OCI-LY3 (cell line): ENCODE measurements at regions not wholly inside any gene's neighbourhood (a gene's known extent, or its start where the extent isn't known, plus 50 kb on each side); places are given as distances from the start of the nearest gene placed in this dataset.

Experiments used
- H2AFZ ChIP-seq: fragments of 200-600, 300-600 bp; shearing (Covaris generic); 2 replicates; pipeline ENCODE4 v1.6.0; 2014; ENCODE audit warnings: antibody characterized with exemption, low read depth, low read length
- H3K27ac ChIP-seq: fragments of 200-600, 300-600 bp; sonication (generic); 2 replicates; pipeline ENCODE4 v1.5.1; 2014; ENCODE audit warnings: mild to moderate bottlenecking, low read length, moderate library complexity, mixed read lengths
- H3K27me3 ChIP-seq: fragments of 200-600, 300-600 bp; sonication (generic); 2 replicates; pipeline ENCODE4 v1.6.1; 2014; ENCODE audit warnings: low read depth, low read length, mixed read lengths
- H3K36me3 ChIP-seq: fragments of 200-600, 300-600 bp; sonication (generic); replicated peaks from 2 replicates; pipeline ENCODE3; 2014; ENCODE audit warnings: low read depth, low read length, mixed read lengths
- H3K4me1 ChIP-seq: fragments of 300-600, 200-600 bp; sonication (generic); 2 replicates; pipeline ENCODE4 v1.6.1; 2014; ENCODE audit warnings: low read length, mixed read lengths
- H3K4me2 ChIP-seq: fragments of 200-600, 300-600 bp; sonication (generic); 2 replicates; pipeline ENCODE4 v1.6.1; 2014; ENCODE audit warnings: low read length, mixed read lengths
- H3K4me3 ChIP-seq: fragments of 300-600, 200-600 bp; sonication (generic); 2 replicates; pipeline ENCODE4 v1.5.1; 2014; ENCODE audit warnings: antibody characterized with exemption, mild to moderate bottlenecking, low read length, moderate library complexity
- H3K79me2 ChIP-seq: fragments of 300-600, 200-600 bp; shearing (Covaris generic); 2 replicates; pipeline ENCODE4 v1.6.1; 2014; ENCODE audit warnings: mild to moderate bottlenecking, low read length, mixed read lengths
- H3K9ac ChIP-seq: fragments of 300-600, 200-600 bp; shearing (Covaris generic); 2 replicates; pipeline ENCODE4 v1.6.0; 2014; ENCODE audit warnings: mild to moderate bottlenecking, low read length, moderate library complexity
- H3K9me3 ChIP-seq: fragments of 200-600, 300-600 bp; shearing (Covaris generic); 2 replicates; pipeline ENCODE4 v1.6.1; 2014; ENCODE audit warnings: low read length, mixed read lengths; ENCODE audit not compliant: insufficient read depth
- H4K20me1 ChIP-seq: fragments of 200-600, 300-600 bp; sonication (generic); 2 replicates; pipeline ENCODE4 v1.6.1; 2016; ENCODE audit warnings: low read length, mixed read lengths; ENCODE audit not compliant: insufficient read depth
- CTCF ChIP-seq: fragments of 200-600, 300-600 bp; sonication (generic); IDR thresholded peaks from 2 replicates; pipeline ENCODE4 v1.5.1; 2014; ENCODE audit warnings: antibody characterized with exemption, low read length, low read depth
- EZH2phosphoT487 ChIP-seq: fragments of 200-600 bp; shearing (Covaris generic); IDR thresholded peaks from 2 replicates; pipeline ENCODE4 v1.6.1; 2018; ENCODE audit warnings: antibody characterized with exemption, mixed run types, low read depth

- Histone ChIP-seq H3K36me3 (no peaks in the 10 kb centered on the region), H3K4me2 (no peak overlapping the region), H3K4me3 (no peak overlapping the region), H2AFZ (no peak overlapping the region), H4K20me1 (no peaks in the 10 kb centered on the region), H3K4me1 (no peaks in the 10 kb centered on the region), H3K27ac (no peak overlapping the region), H3K79me2 (no peaks in the 10 kb centered on the region), H3K27me3 (0 out of 2 replicates have a peak, but pooled peaks cover 3% of the 10 kb centered on the region), H3K9ac (no peak overlapping the region), H3K9me3 (peaks cover 4% of the 10 kb centered on the region; the same call in 1 of the 2 replicates)
- no peak for TF ChIP-seq EZH2phosphoT487
- TF ChIP-seq CTCF: no peak
Observed at GRCh38 chr4:152264106-152264505, 271.8 kb downstream of the FBXW7 start.

GRCh38 chr4:152259866-152260265 lies 276.0 kb downstream of the FBXW7 start:
- Histone ChIP-seq H2AFZ (no peak overlapping the region), H3K4me3 (no peak overlapping the region), H3K27me3 (no peaks in the 10 kb centered on the region), H3K9me3 (peaks cover 4% of the 10 kb centered on the region; the same call in 1 of the 2 replicates), H3K36me3 (no peaks in the 10 kb centered on the region), H3K79me2 (no peaks in the 10 kb centered on the region), H3K4me2 (no peak overlapping the region), H3K4me1 (peaks cover 12% of the 10 kb centered on the region), H3K9ac (no peak overlapping the region), H4K20me1 (no peaks in the 10 kb centered on the region), H3K27ac (no peak overlapping the region)
- TF ChIP-seq EZH2phosphoT487 (no peak), CTCF (no peak)

GRCh38 chr4:152258804-152259708 lies 276.8 kb downstream of the FBXW7 start:
- no peaks in the 10 kb centered on the region for H4K20me1 ChIP-seq
- no peak overlapping the region for H3K27ac ChIP-seq
- TF ChIP-seq CTCF (no peak), EZH2phosphoT487 (no peak)
- H2AFZ ChIP-seq: no peak overlapping the region
- H3K4me3 ChIP-seq: no peak overlapping the region
- peaks cover 12% of the 10 kb centered on the region for H3K4me1 ChIP-seq
- no peak overlapping the region for H3K9ac ChIP-seq
- no peaks in the 10 kb centered on the region for H3K36me3 ChIP-seq
- no peaks in the 10 kb centered on the region for H3K27me3 ChIP-seq
- peaks cover 4% of the 10 kb centered on the region; the same call in 1 of the 2 replicates for H3K9me3 ChIP-seq
- H3K79me2 ChIP-seq: no peaks in the 10 kb centered on the region
- H3K4me2 ChIP-seq: no peak overlapping the region

GRCh38 chr4:152258391-152258790 lies 277.5 kb downstream of the FBXW7 start:
- TF ChIP-seq CTCF (no peak), EZH2phosphoT487 (no peak)
- H3K9ac ChIP-seq: no peak overlapping the region
- no peak overlapping the region for H3K4me2 ChIP-seq
- peaks cover 12% of the 10 kb centered on the region for H3K4me1 ChIP-seq
- H3K79me2 ChIP-seq: no peaks in the 10 kb centered on the region
- no peak overlapping the region for H3K4me3 ChIP-seq
- peaks cover 4% of the 10 kb centered on the region; the same call in 1 of the 2 replicates for H3K9me3 ChIP-seq
- H3K36me3 ChIP-seq: no peaks in the 10 kb centered on the region
- no peaks in the 10 kb centered on the region for H3K27me3 ChIP-seq
- H2AFZ ChIP-seq: no peak overlapping the region
- no peak overlapping the region for H3K27ac ChIP-seq
- H4K20me1 ChIP-seq: no peaks in the 10 kb centered on the region
